IMR-90 (cell line): ENCODE measurements at regions not wholly inside any gene's neighbourhood (a gene's known extent, or its start where the extent isn't known, plus 50 kb on each side); places are given as distances from the start of the nearest gene placed in this dataset.
"Not testable (repeated sequence)": the region's sequence is repeated elsewhere in the genome, so short reads cannot be mapped to it uniquely, and the experiment has no call there.

Experiments
- ATAC-seq: fragments of 200-7000 bp; cut with Tn5 transposase; 2 replicates; pipeline ENCODE4 v1.9.1; 2020; ENCODE audit warnings: low read depth, mild to moderate bottlenecking, moderate library complexity
- BruUV-seq: library from RNA; stranded (reverse); fragments of 400-500 nt; replicated peaks from 2 replicates; lab custom pipeline; 2021; lab: Mats Ljungman, UMichigan
- CTCF ChIA-PET: fragments of 300-600 bp; formaldehyde crosslinking; extraction: SDS; loops from one replicate; lab custom pipeline; 2021; ENCODE audit warnings: antibody characterized with exemption; lab: Yijun Ruan, JAX
- POLR2A ChIA-PET: fragments of 300-600 bp; sonication (Branson Sonifier 250); formaldehyde crosslinking; loops from one replicate; lab custom pipeline; 2022; ENCODE audit warnings: antibody characterized with exemption; ENCODE audit not compliant: unreplicated experiment; lab: Charles Lee
- DNase-seq: peaks from one replicate; pipeline ENCODE4 v3.0.0; 2013
- H2AFZ ChIP-seq: replicated peaks from 2 replicates; pipeline ENCODE3; 2013; ENCODE audit warnings: low read length, mild to moderate bottlenecking; ENCODE audit not compliant: poor library complexity
- H2AK5ac ChIP-seq: 2 replicates; pipeline ENCODE4 v1.6.1; 2013; ENCODE audit warnings: low read depth, low read length, inconsistent platforms
- H2AK9ac ChIP-seq: replicated peaks from 2 replicates; pipeline ENCODE3; 2013; ENCODE audit warnings: mild to moderate bottlenecking, low read depth, low read length, moderate library complexity; ENCODE audit not compliant: poor library complexity
- H2BK120ac ChIP-seq: 2 replicates; pipeline ENCODE4 v1.6.1; 2013; ENCODE audit warnings: low read depth, low read length, inconsistent platforms
- H2BK15ac ChIP-seq: 3 replicates; pipeline ENCODE4 v1.6.1; 2013; ENCODE audit warnings: low read depth, low read length, inconsistent platforms
- H2BK20ac ChIP-seq: 2 replicates; pipeline ENCODE4 v1.6.1; 2013; ENCODE audit warnings: low read depth, mild to moderate bottlenecking, inconsistent platforms, low read length, moderate library complexity
- H2BK5ac ChIP-seq: 2 replicates; pipeline ENCODE4 v1.6.1; 2013; ENCODE audit warnings: mild to moderate bottlenecking, low read depth, low read length, inconsistent platforms; ENCODE audit not compliant: poor library complexity, severe bottlenecking
- H3K14ac ChIP-seq: replicated peaks from 2 replicates; pipeline ENCODE4 v1.6.1; 2013; ENCODE audit warnings: low read depth, low read length, inconsistent platforms
- H3K18ac ChIP-seq: 2 replicates; pipeline ENCODE4 v1.6.1; 2013; ENCODE audit warnings: low read depth, low read length, control low read depth
- H3K23ac ChIP-seq: 2 replicates; pipeline ENCODE4 v1.6.1; 2013; ENCODE audit warnings: low read depth, low read length, inconsistent platforms
- H3K27ac ChIP-seq: 2 replicates; pipeline ENCODE4 v1.5.1; 2013; ENCODE audit warnings: mild to moderate bottlenecking, control low read depth, low read length; ENCODE audit not compliant: insufficient read depth
- H3K27me3 ChIP-seq: 2 replicates; pipeline ENCODE4 v1.6.1; 2013; ENCODE audit warnings: low read length; ENCODE audit not compliant: control insufficient read depth, insufficient read depth
- H3K36me3 ChIP-seq: 2 replicates; pipeline ENCODE4 v1.6.1; 2013; ENCODE audit warnings: low read length, mixed read lengths; ENCODE audit not compliant: control insufficient read depth, insufficient read depth
- H3K4ac ChIP-seq: 2 replicates; pipeline ENCODE4 v1.6.1; 2013; ENCODE audit warnings: low read depth, low read length, inconsistent platforms
- H3K4me1 ChIP-seq: 2 replicates; pipeline ENCODE4 v1.6.1; 2013; ENCODE audit warnings: low read length, mixed read lengths; ENCODE audit not compliant: control insufficient read depth, insufficient read depth
- H3K4me2 ChIP-seq: 2 replicates; pipeline ENCODE4 v1.6.1; 2013; ENCODE audit warnings: low read depth, mild to moderate bottlenecking, control low read depth, low read length, moderate library complexity
- H3K4me3 ChIP-seq: 2 replicates; pipeline ENCODE4 v1.5.1; 2013; ENCODE audit warnings: low read depth, mild to moderate bottlenecking, control low read depth, low read length, moderate library complexity; ENCODE audit not compliant: insufficient read depth
- H3K56ac ChIP-seq: 2 replicates; pipeline ENCODE4 v1.6.1; 2013; ENCODE audit warnings: low read length, inconsistent platforms; ENCODE audit not compliant: insufficient read depth; ENCODE audit errors: extremely low read depth
- H3K79me1 ChIP-seq, 2 experiments: 2 replicates each; pipeline ENCODE4 v1.6.1; 2013; ENCODE audit warnings: low read length in 2 of 2, inconsistent platforms in 1 of 2, low read depth in 1 of 2
- H3K9ac ChIP-seq: 2 replicates; pipeline ENCODE4 v1.6.1; 2013; ENCODE audit warnings: low read depth, low read length, control low read depth
- H3K9me1 ChIP-seq: 2 replicates; pipeline ENCODE4 v1.6.1; 2013; ENCODE audit warnings: low read length, inconsistent platforms; ENCODE audit not compliant: insufficient read depth
- H3K9me3 ChIP-seq: 2 replicates; pipeline ENCODE4 v1.6.1; 2013; ENCODE audit warnings: low read length; ENCODE audit not compliant: control insufficient read depth, insufficient read depth
- H4K20me1 ChIP-seq: 2 replicates; pipeline ENCODE4 v1.6.1; 2013; ENCODE audit warnings: low read length, inconsistent platforms; ENCODE audit not compliant: insufficient read depth
- H4K5ac ChIP-seq: 2 replicates; pipeline ENCODE4 v1.6.1; 2013; ENCODE audit warnings: mild to moderate bottlenecking, low read depth, low read length, control low read depth
- H4K8ac ChIP-seq, 2 experiments: 2 replicates each; pipeline ENCODE4 v1.6.1; 2013; ENCODE audit warnings: low read depth in 2 of 2, low read length in 2 of 2, control low read depth in 1 of 2, inconsistent platforms in 1 of 2
- H4K91ac ChIP-seq: 2 replicates; pipeline ENCODE4 v1.6.1; 2013; ENCODE audit warnings: low read depth, low read length, inconsistent platforms; ENCODE audit not compliant: insufficient read depth
- CEBPB ChIP-seq: IDR thresholded peaks from 2 replicates; pipeline ENCODE4 v1.6.1; 2012; ENCODE audit warnings: low read depth, low read length, improper control_type of control experiment
- CHD1 ChIP-seq: IDR thresholded peaks from 2 replicates; pipeline ENCODE4 v1.6.1; 2012; ENCODE audit warnings: low read depth, low read length, improper control_type of control experiment
- FOS ChIP-seq: fragments of 150-350 bp; IDR thresholded peaks from 2 replicates; pipeline ENCODE4 v1.6.1; 2016; ENCODE audit warnings: low read depth, low read length
- RFX5 ChIP-seq: IDR thresholded peaks from 2 replicates; pipeline ENCODE4 v1.8.0; 2012; ENCODE audit warnings: low read depth, mild to moderate bottlenecking, low read length, moderate library complexity
- WGBS, 2 experiments: methylation state at CpG; one replicate each; pipeline versions ENCODE4 v1.1.5 to v1.1.7; 2013; ENCODE audit warnings: missing lambda C conversion rate in 2 of 2; ENCODE audit not compliant: insufficient read length in 1 of 2; ENCODE audit errors: extremely low coverage in 2 of 2; 5-methylcytosine and 5-hydroxymethylcytosine counted together
- dilution Hi-C: fragments of 300-500 bp; cut with HindIII; formaldehyde crosslinking; loops from one replicate; pipeline ENCODE4 v1.14.3; 2018; ENCODE audit warnings: low sequenced_read_pairs; ENCODE audit not compliant: unreplicated experiment
- in situ Hi-C: fragments of 300-500 bp; cut with MboI; formaldehyde crosslinking; loops from 3 replicates; pipeline ENCODE4 v1.14.3; 2019; ENCODE audit warnings: low sequenced_read_pairs, inconsistent platforms, mixed read lengths
- intact Hi-C: fragments of 100-400 bp; cut with micrococcal nuclease; formaldehyde crosslinking; loops from 2 replicates; pipeline ENCODE4 v1.10.0; 2022

- H3K4me1 ChIP-seq, result no peaks in the 10 kb centered on the region
- peak overlapping the region; percentile 11; the same call in 1 of the 2 replicates for H3K27ac ChIP-seq
- H3K36me3 ChIP-seq, result no peaks in the 10 kb centered on the region
- no peak overlapping the region for H3K9ac ChIP-seq
- no peak for TF ChIP-seq CHD1
- TF ChIP-seq FOS, result peak; percentile 65; the same call in 1 of the 2 replicates
- TF ChIP-seq RFX5, result no peak
- TF ChIP-seq CEBPB, result peak; percentile 86
- ATAC-seq (peak; percentile 95), DNase-seq (peak; percentile 94)
- WGBS, 2 experiments, result no CpG with 5 or more reads among the region's 1 CpG
- H2BK15ac ChIP-seq, result no peak overlapping the region
- no peak overlapping the region for H2BK120ac ChIP-seq
- no peak overlapping the region for H2BK5ac ChIP-seq
- in situ Hi-C loops, result no loop called here
- no peak overlapping the region for H4K8ac ChIP-seq
- no peaks in the 10 kb centered on the region for H3K27me3 ChIP-seq
- CTCF ChIA-PET, result no interaction called here
- H3K14ac ChIP-seq, result no peak overlapping the region
- H2AFZ ChIP-seq, result no peak overlapping the region
- H3K4me2 ChIP-seq, result no peak overlapping the region
- H3K79me1 ChIP-seq, result no peaks in the 10 kb centered on the region
- no peak overlapping the region for H4K5ac ChIP-seq
- H3K18ac ChIP-seq, result no peak overlapping the region
- H3K9me3 ChIP-seq, result no peaks in the 10 kb centered on the region
- H3K23ac ChIP-seq, result no peak overlapping the region
- dilution Hi-C loops, result no loop called here
- no peak overlapping the region for H2AK5ac ChIP-seq
- H3K56ac ChIP-seq, result no peak overlapping the region
- no peak overlapping the region for H2BK20ac ChIP-seq
- H3K4ac ChIP-seq, result no peak overlapping the region
- H3K4me3 ChIP-seq, result no peak overlapping the region
- BruUV-seq, result no TSS peak
- intact Hi-C loops, result no loop called here
- no peak overlapping the region for H4K91ac ChIP-seq
- POLR2A ChIA-PET, result no interaction called here
- no peak overlapping the region for H2AK9ac ChIP-seq
- H3K9me1 ChIP-seq, result no peaks in the 10 kb centered on the region
- H4K20me1 ChIP-seq, result no peaks in the 10 kb centered on the region
Observed at GRCh38 chr3:21920421-21920861, 169.4 kb upstream of the ZNF385D start.

GRCh38 chr3:21923156-21923555, 172.1 kb upstream of the ZNF385D start:
- H4K20me1 ChIP-seq, DNase-seq, H2BK5ac ChIP-seq, CTCF ChIA-PET, H2AK5ac ChIP-seq, POLR2A ChIA-PET, H3K4me1 ChIP-seq, H3K4me2 ChIP-seq, intact Hi-C loops, H2BK20ac ChIP-seq, H3K36me3 ChIP-seq, H2BK120ac ChIP-seq, H2BK15ac ChIP-seq, H3K56ac ChIP-seq, BruUV-seq, in situ Hi-C loops, H4K8ac ChIP-seq, H3K14ac ChIP-seq, ATAC-seq, H3K9me3 ChIP-seq, H4K5ac ChIP-seq, H3K4ac ChIP-seq, H3K9me1 ChIP-seq, H3K4me3 ChIP-seq, H2AFZ ChIP-seq, H3K9ac ChIP-seq, H4K91ac ChIP-seq, dilution Hi-C loops, H3K23ac ChIP-seq, H3K18ac ChIP-seq, H2AK9ac ChIP-seq, H3K79me1 ChIP-seq, H3K27me3 ChIP-seq, H3K27ac ChIP-seq: not testable (repeated sequence)
- no CpG with 5 or more reads among the region's 1 CpG for WGBS, 2 experiments
